ENCODE measurements at regions not wholly inside any gene's neighbourhood (a gene's known extent, or its start where the extent isn't known, plus 50 kb on each side); places are given as distances from the start of the nearest gene placed in this dataset.
"Not testable (repeated sequence)": the region's sequence is repeated elsewhere in the genome, so short reads cannot be mapped to it uniquely, and the experiment has no call there.

DNA sequence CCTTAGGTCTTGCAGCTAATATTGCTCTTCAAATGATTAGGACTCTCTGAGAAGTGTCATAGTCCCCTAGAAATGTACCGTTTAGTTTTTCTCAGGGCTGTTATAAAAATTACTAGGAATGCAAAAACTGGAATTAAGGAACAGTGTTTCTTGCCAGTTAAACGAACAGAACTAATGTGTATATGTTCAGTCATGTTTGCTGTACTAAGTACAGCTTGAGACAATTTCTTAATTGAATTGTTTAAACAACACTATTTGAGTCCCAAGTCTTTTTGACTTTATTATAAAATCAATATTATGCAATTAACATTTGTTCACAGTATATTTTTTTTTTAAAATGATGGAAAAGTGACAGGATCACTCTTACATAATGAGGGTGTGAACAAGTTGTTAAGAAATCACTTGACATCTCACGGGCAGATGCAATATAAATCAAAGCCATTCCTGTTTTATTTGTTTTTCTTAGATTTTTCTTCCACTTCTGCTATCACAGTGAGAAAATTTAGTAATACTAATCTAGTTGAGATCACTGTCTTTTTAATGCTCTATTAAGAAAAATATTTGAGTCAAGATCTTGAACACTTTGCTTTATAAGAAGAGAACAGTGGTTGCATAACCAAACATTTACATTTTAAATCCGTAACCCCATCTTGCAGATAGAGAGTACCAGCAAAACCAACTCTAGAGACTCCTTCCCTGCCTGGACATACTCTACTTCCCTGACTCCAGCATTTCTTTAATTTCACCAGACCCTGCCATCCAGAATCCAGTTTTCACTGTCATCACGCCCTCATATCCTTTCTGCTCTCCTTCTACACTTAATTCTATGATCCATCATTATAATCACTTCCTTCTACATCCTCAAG, 140.7 kb upstream of the KITLG start:
- ChIA-PET POLR2A (ENCODE audit: partially characterized antibody) (no interaction called here), CTCF (ENCODE audit: partially characterized antibody) (no interaction called here)
- intact Hi-C loops (cut with micrococcal nuclease), result no loop called here
- H3K4me3 Mint-ChIP-seq, result no peak overlapping the region
- H3K27me3 Mint-ChIP-seq, result peaks cover 0 to 1% of the 10 kb centered on the region in 2 donors
- no peaks in the 10 kb centered on the region for H3K36me3 ChIP-seq (ENCODE audit: insufficient read depth, low read length)
- no peaks in the 10 kb centered on the region for H3K27me3 ChIP-seq (ENCODE audit: insufficient read depth, low read length)
- H3K4me1 ChIP-seq (ENCODE audit: insufficient read depth, low read length), result no peaks in the 10 kb centered on the region
- H3K9me3 Mint-ChIP-seq, result no peaks in the 10 kb centered on the region
- H3K9me3 ChIP-seq (ENCODE audit: control insufficient read depth in 1 of 2, low read length in 2 of 2), result no peaks in the 10 kb centered on the region
- H3K4me3 ChIP-seq (ENCODE audit: low read length in 2 of 2), result no peak overlapping the region
- H3K27ac Mint-ChIP-seq, result no peak overlapping the region
- H3K4me1 Mint-ChIP-seq, result no peaks in the 10 kb centered on the region
- no peak overlapping the region for H3K27ac ChIP-seq (ENCODE audit: low read depth, low read length)
- no peaks in the 10 kb centered on the region for H3K36me3 Mint-ChIP-seq
- DNase-seq, result no peak

DNA sequence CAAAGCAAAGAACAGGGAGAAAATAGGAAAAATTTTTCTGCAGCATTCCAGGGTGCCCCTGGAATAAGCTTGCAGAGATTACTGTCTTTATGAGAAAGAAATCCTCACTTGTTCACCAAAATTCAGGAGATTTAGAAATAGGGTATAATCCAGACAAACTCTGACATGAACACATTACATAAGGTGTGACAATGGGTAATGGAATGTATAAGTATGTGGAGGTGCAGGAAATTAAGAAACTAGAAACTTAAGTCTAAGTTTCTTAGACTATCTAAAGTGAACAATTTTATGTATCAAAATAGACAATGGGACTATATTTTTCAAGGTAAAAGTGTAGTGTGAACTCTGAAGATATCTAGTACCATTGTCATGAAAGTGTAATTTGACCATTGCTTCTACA, 140.0 kb upstream of the KITLG start:
- Mint-ChIP-seq H3K27me3 (peaks cover 0 to 1% of the 10 kb centered on the region in 2 donors), H3K4me3 (no peak overlapping the region), H3K36me3 (no peaks in the 10 kb centered on the region), H3K4me1 (no peaks in the 10 kb centered on the region), H3K9me3 (peaks cover 0 to 3% (median 0%) of the 10 kb centered on the region in 8 donors), H3K27ac (no peak overlapping the region)
- CTCF ChIA-PET (ENCODE audit: partially characterized antibody), result no interaction called here
- no peaks in the 10 kb centered on the region for H3K27me3 ChIP-seq (ENCODE audit: insufficient read depth, low read length)
- H3K4me1 ChIP-seq (ENCODE audit: insufficient read depth, low read length), result no peaks in the 10 kb centered on the region
- no peaks in the 10 kb centered on the region for H3K9me3 ChIP-seq (ENCODE audit: control insufficient read depth in 1 of 2, low read length in 2 of 2)
- H3K27ac ChIP-seq (ENCODE audit: low read depth, low read length), result no peak overlapping the region
- H3K4me3 ChIP-seq (ENCODE audit: low read length in 2 of 2), result no peak overlapping the region
- POLR2A ChIA-PET (ENCODE audit: partially characterized antibody), result no interaction called here
- no peak for DNase-seq
- H3K36me3 ChIP-seq (ENCODE audit: insufficient read depth, low read length), result no peaks in the 10 kb centered on the region
- intact Hi-C loops (cut with micrococcal nuclease), result no loop called here

DNA sequence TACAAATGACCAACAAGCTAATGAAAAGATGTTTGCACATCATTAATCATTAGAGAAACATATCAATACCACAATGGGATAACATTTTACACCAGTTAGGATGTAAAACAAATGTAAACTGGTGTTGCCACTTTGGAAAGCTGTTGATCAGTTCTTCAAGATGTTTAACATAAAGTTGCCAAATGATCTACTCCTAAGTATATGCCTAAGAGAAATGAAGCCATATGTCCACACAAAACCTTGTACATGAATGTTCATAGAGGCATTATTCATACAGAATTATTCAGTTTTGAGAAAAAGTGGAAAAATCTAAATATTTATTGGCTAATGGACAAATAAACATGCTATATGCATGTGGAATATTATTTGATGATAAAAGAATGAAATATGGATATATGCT, 136.9 kb upstream of the KITLG start:
- Histone ChIP-seq H3K4me3 (ENCODE audit: low read length in 2 of 2) (no peak overlapping the region), H3K9me3 (ENCODE audit: control insufficient read depth in 1 of 2, low read length in 2 of 2) (no peaks in the 10 kb centered on the region), H3K4me1 (ENCODE audit: insufficient read depth, low read length) (no peaks in the 10 kb centered on the region), H3K27me3 (ENCODE audit: insufficient read depth, low read length) (no peaks in the 10 kb centered on the region), H3K36me3 (ENCODE audit: insufficient read depth, low read length) (no peaks in the 10 kb centered on the region), H3K27ac (ENCODE audit: low read depth, low read length) (no peak overlapping the region)
- H3K27ac Mint-ChIP-seq, result no peak overlapping the region
- intact Hi-C loops (cut with micrococcal nuclease), result no loop called here
- no peaks in the 10 kb centered on the region for H3K27me3 Mint-ChIP-seq
- CTCF ChIA-PET (ENCODE audit: partially characterized antibody), result no interaction called here
- H3K4me1 Mint-ChIP-seq, result no peaks in the 10 kb centered on the region
- no peak for DNase-seq
- H3K9me3 Mint-ChIP-seq, result peaks cover 0 to 3% (median 0%) of the 10 kb centered on the region in 8 donors
- POLR2A ChIA-PET (ENCODE audit: partially characterized antibody), result no interaction called here
- H3K4me3 Mint-ChIP-seq, result no peak overlapping the region
- H3K36me3 Mint-ChIP-seq, result no peaks in the 10 kb centered on the region

DNA sequence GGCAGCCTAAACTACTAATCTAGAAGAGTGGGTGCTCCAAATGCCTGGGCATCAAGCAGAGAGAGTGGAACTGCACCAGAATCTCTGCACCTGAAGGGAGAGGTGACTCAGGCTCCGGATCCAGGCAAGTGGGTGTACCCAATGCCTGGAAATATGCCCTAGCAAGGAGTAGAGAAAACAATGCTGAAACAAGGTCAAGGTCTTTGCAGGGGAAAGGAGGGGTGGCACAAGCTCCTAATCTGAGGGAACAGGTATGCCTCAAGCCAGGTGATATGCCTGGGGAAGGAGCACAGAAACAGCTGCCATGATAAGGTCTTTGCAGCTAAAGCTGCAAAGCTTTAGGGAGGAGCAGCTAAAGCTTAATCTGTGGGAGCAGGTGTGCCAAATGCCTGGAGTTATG, 136.0 kb upstream of the KITLG start:
- H3K9me3 Mint-ChIP-seq, result peaks cover 0 to 3% (median 0%) of the 10 kb centered on the region in 8 donors
- DNase-seq, result no peak
- no peaks in the 10 kb centered on the region for H3K4me1 Mint-ChIP-seq
- no peak overlapping the region for H3K27ac Mint-ChIP-seq
- Histone ChIP-seq H3K27ac (ENCODE audit: low read depth, low read length) (no peak overlapping the region), H3K4me3 (ENCODE audit: low read length in 2 of 2) (no peak overlapping the region), H3K9me3 (ENCODE audit: control insufficient read depth in 1 of 2, low read length in 2 of 2) (no peaks in the 10 kb centered on the region), H3K4me1 (ENCODE audit: insufficient read depth, low read length) (no peaks in the 10 kb centered on the region), H3K27me3 (ENCODE audit: insufficient read depth, low read length) (no peaks in the 10 kb centered on the region), H3K36me3 (ENCODE audit: insufficient read depth, low read length) (no peaks in the 10 kb centered on the region)
- ChIA-PET POLR2A (ENCODE audit: partially characterized antibody) (no interaction called here), CTCF (ENCODE audit: partially characterized antibody) (no interaction called here)
- no peaks in the 10 kb centered on the region for H3K27me3 Mint-ChIP-seq
- intact Hi-C loops (cut with micrococcal nuclease), result no loop called here
- no peaks in the 10 kb centered on the region for H3K36me3 Mint-ChIP-seq
- no peak overlapping the region for H3K4me3 Mint-ChIP-seq

DNA sequence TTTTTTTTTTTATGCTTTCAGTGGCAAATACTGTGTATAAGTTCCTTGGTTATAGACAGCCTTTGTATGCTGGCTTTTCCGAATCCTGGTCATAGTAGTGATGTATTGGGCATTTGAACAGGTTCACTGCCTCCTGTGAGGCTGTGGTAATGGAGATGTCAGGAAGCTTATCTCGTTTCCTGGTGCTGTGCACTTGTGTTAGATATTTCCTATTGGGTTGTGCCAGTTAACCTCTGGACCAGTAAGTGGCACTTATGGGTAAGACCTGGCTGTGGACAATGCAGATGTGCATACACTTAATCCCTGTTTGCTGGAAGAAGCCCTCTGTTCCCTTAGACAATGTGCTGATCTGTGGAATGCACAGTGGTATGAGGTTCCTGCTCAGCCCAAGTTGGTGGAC, 135.4 kb upstream of the KITLG start:
- DNase-seq, result no peak
- Mint-ChIP-seq H3K9me3 (peaks cover 0 to 3% (median 0%) of the 10 kb centered on the region in 8 donors), H3K36me3 (no peaks in the 10 kb centered on the region), H3K27ac (no peak overlapping the region), H3K4me3 (no peak overlapping the region), H3K27me3 (no peaks in the 10 kb centered on the region), H3K4me1 (no peaks in the 10 kb centered on the region)
- no peak overlapping the region for H3K27ac ChIP-seq (ENCODE audit: low read depth, low read length)
- no peaks in the 10 kb centered on the region for H3K4me1 ChIP-seq (ENCODE audit: insufficient read depth, low read length)
- H3K36me3 ChIP-seq (ENCODE audit: insufficient read depth, low read length), result no peaks in the 10 kb centered on the region
- H3K27me3 ChIP-seq (ENCODE audit: insufficient read depth, low read length), result no peaks in the 10 kb centered on the region
- CTCF ChIA-PET (ENCODE audit: partially characterized antibody), result no interaction called here
- intact Hi-C loops (cut with micrococcal nuclease), result no loop called here
- H3K4me3 ChIP-seq (ENCODE audit: low read length in 2 of 2), result no peak overlapping the region
- H3K9me3 ChIP-seq (ENCODE audit: control insufficient read depth in 1 of 2, low read length in 2 of 2), result no peaks in the 10 kb centered on the region
- POLR2A ChIA-PET (ENCODE audit: partially characterized antibody), result no interaction called here

DNA sequence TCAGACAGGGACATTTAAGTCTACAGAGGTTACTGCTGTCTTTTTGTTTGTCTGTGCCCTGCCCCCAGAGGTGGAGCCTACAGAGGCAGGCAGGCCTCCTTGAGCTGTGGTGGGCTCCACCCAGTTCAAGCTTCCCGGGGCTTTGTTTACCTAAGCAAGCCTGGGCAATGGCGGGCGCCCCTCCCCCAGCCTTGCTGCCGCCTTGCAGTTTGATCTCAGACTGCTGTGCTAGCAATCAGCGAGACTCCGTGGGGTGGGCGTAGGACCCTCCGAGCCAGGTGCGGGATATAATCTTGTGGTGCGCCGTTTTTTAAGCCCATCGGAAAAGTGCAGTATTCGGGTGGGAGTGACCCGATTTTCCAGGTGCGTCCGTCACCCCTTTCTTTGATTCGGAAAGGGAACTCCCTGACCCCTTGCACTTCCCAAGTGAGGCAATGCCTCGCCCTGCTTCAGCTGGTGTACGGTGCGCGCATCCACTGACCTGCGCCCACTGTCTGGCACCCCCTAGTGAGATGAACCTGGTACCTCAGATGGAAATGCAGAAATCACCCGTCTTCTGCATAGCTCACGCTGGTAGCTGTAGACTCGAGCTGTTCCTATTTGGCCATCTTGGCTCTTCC, 134.1 kb upstream of the KITLG start:
- DNase-seq; H3K9me3 Mint-ChIP-seq; H3K27me3 Mint-ChIP-seq; H3K27me3 ChIP-seq (ENCODE audit: insufficient read depth, low read length); CTCF ChIA-PET (ENCODE audit: partially characterized antibody); H3K9me3 ChIP-seq (ENCODE audit: control insufficient read depth in 1 of 2, low read length in 2 of 2); H3K4me1 ChIP-seq (ENCODE audit: insufficient read depth, low read length); intact Hi-C loops (cut with micrococcal nuclease); H3K36me3 Mint-ChIP-seq; H3K36me3 ChIP-seq (ENCODE audit: insufficient read depth, low read length); H3K27ac ChIP-seq (ENCODE audit: low read depth, low read length); H3K4me1 Mint-ChIP-seq; H3K4me3 Mint-ChIP-seq; POLR2A ChIA-PET (ENCODE audit: partially characterized antibody); H3K4me3 ChIP-seq (ENCODE audit: low read length in 2 of 2); H3K27ac Mint-ChIP-seq: not testable (repeated sequence)

DNA sequence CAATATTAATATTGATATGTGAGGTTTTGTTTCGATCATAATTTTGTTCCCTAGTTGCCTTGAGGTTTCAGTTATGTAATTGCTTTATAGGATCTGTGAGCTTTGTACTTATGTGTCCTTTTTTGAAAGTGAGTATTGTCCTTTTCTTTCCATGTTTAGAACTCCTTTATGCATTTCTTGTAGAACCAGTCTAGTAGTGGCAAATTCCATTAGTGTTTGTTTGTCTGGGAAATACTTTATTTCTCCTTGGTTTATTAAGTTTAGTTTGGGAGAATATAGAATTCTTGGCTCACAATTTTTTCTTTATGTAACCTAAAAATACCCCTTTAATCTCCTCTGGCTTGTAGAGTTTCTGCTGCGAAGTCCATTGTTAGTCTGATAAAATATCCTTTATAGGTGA, 127.5 kb upstream of the KITLG start:
- no peak overlapping the region for H3K4me3 ChIP-seq (ENCODE audit: low read length in 2 of 2)
- no peaks in the 10 kb centered on the region for H3K36me3 Mint-ChIP-seq
- POLR2A ChIA-PET (ENCODE audit: partially characterized antibody), result no interaction called here

More for the DNA sequence above, 127.5 kb upstream of the KITLG start:
- H3K9me3 Mint-ChIP-seq, result peaks cover 2 to 17% (median 6%) of the 10 kb centered on the region in 8 donors
- Histone ChIP-seq H3K4me1 (ENCODE audit: insufficient read depth, low read length) (no peaks in the 10 kb centered on the region), H3K27me3 (ENCODE audit: insufficient read depth, low read length) (no peaks in the 10 kb centered on the region), H3K36me3 (ENCODE audit: insufficient read depth, low read length) (no peaks in the 10 kb centered on the region), H3K9me3 (ENCODE audit: control insufficient read depth in 1 of 2, low read length in 2 of 2) (no peaks in the 10 kb centered on the region), H3K27ac (ENCODE audit: low read depth, low read length) (no peak overlapping the region)
- DNase-seq, result no peak
- no peaks in the 10 kb centered on the region for H3K27me3 Mint-ChIP-seq
- intact Hi-C loops (cut with micrococcal nuclease), result no loop called here
- H3K4me1 Mint-ChIP-seq, result no peaks in the 10 kb centered on the region
- CTCF ChIA-PET (ENCODE audit: partially characterized antibody), result no interaction called here
- H3K4me3 Mint-ChIP-seq, result no peak overlapping the region
- no peak overlapping the region for H3K27ac Mint-ChIP-seq

All from CD4-positive, alpha-beta memory T cell (primary cell).